ENCODE measurements at regions not wholly inside any gene's neighbourhood (a gene's known extent, or its start where the extent isn't known, plus 50 kb on each side); places are given as distances from the start of the nearest gene placed in this dataset.

DNA sequence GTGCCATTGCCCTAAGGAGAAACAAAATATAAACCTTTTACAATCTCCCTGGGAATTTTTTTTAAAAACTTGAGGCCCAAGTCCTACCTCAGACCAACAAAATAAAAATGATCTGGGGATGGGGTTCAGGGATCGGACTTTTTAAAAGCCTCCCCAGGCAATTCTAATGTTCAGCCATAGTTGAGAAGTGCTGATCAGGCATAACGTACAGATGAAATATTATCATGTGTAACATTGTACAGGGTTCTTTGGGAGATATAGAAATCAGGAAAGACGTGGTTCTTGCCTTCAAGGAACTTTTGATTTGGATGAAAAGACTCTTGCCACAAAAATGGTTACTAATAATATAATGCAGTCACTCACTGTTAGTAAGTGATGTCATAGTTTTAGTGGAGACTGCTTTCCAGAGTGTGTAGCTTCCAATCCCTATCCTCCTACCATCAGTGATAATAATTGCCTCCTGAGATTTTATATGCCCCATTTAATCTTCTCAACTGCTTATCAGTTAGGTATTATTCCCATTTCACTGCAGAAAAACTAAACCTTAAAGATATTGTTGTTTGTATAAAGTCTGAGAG is 135.6 kb downstream of the BRMS1L start:
- no peaks in the 10 kb centered on the region for H3K4me1 ChIP-seq (ENCODE audit: control insufficient read depth, insufficient read depth, low read length)
- H3K27ac ChIP-seq (ENCODE audit: low read length), result no peak overlapping the region
- ChIA-PET POLR2A (no interaction called here), CTCF (no interaction called here)
- H3K27me3 ChIP-seq (ENCODE audit: control insufficient read depth, insufficient read depth, low read length), result 0 out of 2 replicates have a peak, but pooled peaks cover 2% of the 10 kb centered on the region
- TF ChIP-seq, protein P1, sequence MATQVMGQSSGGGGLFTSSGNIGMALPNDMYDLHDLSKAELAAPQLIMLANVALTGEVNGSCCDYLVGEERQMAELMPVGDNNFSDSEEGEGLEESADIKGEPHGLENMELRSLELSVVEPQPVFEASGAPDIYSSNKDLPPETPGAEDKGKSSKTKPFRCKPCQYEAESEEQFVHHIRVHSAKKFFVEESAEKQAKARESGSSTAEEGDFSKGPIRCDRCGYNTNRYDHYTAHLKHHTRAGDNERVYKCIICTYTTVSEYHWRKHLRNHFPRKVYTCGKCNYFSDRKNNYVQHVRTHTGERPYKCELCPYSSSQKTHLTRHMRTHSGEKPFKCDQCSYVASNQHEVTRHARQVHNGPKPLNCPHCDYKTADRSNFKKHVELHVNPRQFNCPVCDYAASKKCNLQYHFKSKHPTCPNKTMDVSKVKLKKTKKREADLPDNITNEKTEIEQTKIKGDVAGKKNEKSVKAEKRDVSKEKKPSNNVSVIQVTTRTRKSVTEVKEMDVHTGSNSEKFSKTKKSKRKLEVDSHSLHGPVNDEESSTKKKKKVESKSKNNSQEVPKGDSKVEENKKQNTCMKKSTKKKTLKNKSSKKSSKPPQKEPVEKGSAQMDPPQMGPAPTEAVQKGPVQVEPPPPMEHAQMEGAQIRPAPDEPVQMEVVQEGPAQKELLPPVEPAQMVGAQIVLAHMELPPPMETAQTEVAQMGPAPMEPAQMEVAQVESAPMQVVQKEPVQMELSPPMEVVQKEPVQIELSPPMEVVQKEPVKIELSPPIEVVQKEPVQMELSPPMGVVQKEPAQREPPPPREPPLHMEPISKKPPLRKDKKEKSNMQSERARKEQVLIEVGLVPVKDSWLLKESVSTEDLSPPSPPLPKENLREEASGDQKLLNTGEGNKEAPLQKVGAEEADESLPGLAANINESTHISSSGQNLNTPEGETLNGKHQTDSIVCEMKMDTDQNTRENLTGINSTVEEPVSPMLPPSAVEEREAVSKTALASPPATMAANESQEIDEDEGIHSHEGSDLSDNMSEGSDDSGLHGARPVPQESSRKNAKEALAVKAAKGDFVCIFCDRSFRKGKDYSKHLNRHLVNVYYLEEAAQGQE (IDR thresholded peaks at IDR 0.05; ENCODE audit: insufficient read depth in 1 of 2, low read depth in 2 of 2, low read length in 1 of 2), result no peak
- TF ChIP-seq SIN3A (IDR thresholded peaks at IDR 0.05; ENCODE audit: borderline replicate concordance, insufficient read depth, low read depth, low read length) (no peak), POLR2AphosphoS5 (IDR thresholded peaks at IDR 0.05; ENCODE audit: low read depth, low read length) (no peak), TCF7L2 (IDR thresholded peaks at IDR 0.05; ENCODE audit: low read depth, low read length) (no peak)
- TF ChIP-seq, protein P2, sequence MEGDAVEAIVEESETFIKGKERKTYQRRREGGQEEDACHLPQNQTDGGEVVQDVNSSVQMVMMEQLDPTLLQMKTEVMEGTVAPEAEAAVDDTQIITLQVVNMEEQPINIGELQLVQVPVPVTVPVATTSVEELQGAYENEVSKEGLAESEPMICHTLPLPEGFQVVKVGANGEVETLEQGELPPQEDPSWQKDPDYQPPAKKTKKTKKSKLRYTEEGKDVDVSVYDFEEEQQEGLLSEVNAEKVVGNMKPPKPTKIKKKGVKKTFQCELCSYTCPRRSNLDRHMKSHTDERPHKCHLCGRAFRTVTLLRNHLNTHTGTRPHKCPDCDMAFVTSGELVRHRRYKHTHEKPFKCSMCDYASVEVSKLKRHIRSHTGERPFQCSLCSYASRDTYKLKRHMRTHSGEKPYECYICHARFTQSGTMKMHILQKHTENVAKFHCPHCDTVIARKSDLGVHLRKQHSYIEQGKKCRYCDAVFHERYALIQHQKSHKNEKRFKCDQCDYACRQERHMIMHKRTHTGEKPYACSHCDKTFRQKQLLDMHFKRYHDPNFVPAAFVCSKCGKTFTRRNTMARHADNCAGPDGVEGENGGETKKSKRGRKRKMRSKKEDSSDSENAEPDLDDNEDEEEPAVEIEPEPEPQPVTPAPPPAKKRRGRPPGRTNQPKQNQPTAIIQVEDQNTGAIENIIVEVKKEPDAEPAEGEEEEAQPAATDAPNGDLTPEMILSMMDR (IDR thresholded peaks at IDR 0.05), result no peak
- in situ Hi-C loops (cut with HindIII; ENCODE audit: low pct_unique_long_range_greater_than_20kb, low sequenced_read_pairs) (no loop called here), intact Hi-C loops (cut with micrococcal nuclease; ENCODE audit: unreplicated experiment) (no loop called here)
- H3K36me3 ChIP-seq (ENCODE audit: control insufficient read depth, insufficient read depth, low read length), result no peaks in the 10 kb centered on the region
- no peak for ATAC-seq
- no peaks in the 10 kb centered on the region for H3K9me3 ChIP-seq (ENCODE audit: control insufficient read depth, insufficient read depth, low read depth, low read length)
- DNase-seq (ENCODE audit: low read depth, low spot score), result no peak
- BruUV-seq (replicated peaks), result no TSS peak
- no peak overlapping the region for H3K4me3 ChIP-seq (ENCODE audit: low read depth in 2 of 2, low read length in 2 of 2)

DNA sequence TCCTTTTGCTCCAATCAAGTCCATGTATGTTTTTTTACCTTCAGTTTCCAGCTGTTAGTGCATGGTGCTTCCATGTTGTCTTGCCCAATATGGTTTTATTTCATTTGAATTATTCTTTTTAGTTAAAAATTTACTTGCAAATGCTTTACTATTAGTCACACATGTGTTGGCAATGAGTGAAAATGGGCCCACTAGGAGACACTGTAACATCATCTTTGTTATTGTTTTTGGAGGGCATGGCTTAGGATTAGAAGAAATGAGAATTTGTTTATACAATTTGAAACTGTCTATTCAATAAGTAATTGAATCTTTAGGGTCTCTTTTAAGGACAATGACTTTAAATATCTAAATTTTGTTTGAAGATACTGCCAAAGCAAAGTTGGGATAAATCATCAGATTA is 133.7 kb downstream of the BRMS1L start:
- no TSS peak for BruUV-seq (replicated peaks)
- Histone ChIP-seq H3K27me3 (ENCODE audit: control insufficient read depth, insufficient read depth, low read length) (0 out of 2 replicates have a peak, but pooled peaks cover 2% of the 10 kb centered on the region), H3K27ac (ENCODE audit: low read length) (no peak overlapping the region), H3K36me3 (ENCODE audit: control insufficient read depth, insufficient read depth, low read length) (no peaks in the 10 kb centered on the region), H3K9me3 (ENCODE audit: control insufficient read depth, insufficient read depth, low read depth, low read length) (no peaks in the 10 kb centered on the region), H3K4me1 (ENCODE audit: control insufficient read depth, insufficient read depth, low read length) (no peaks in the 10 kb centered on the region), H3K4me3 (ENCODE audit: low read depth in 2 of 2, low read length in 2 of 2) (no peak overlapping the region)
- ATAC-seq (no peak), DNase-seq (ENCODE audit: low read depth, low spot score) (no peak)
- POLR2A ChIA-PET, result no interaction called here
- TF ChIP-seq, protein P1 (IDR thresholded peaks at IDR 0.05; ENCODE audit: insufficient read depth in 1 of 2, low read depth in 2 of 2, low read length in 1 of 2), result no peak
- TF ChIP-seq, protein P2 (IDR thresholded peaks at IDR 0.05), result no peak
- TF ChIP-seq TCF7L2 (IDR thresholded peaks at IDR 0.05; ENCODE audit: low read depth, low read length), result no peak
- no peak for TF ChIP-seq POLR2AphosphoS5 (IDR thresholded peaks at IDR 0.05; ENCODE audit: low read depth, low read length)
- TF ChIP-seq SIN3A (IDR thresholded peaks at IDR 0.05; ENCODE audit: borderline replicate concordance, insufficient read depth, low read depth, low read length), result no peak
- CTCF ChIA-PET, result no interaction called here
- in situ Hi-C loops (cut with HindIII; ENCODE audit: low pct_unique_long_range_greater_than_20kb, low sequenced_read_pairs) (no loop called here), intact Hi-C loops (cut with micrococcal nuclease; ENCODE audit: unreplicated experiment) (no loop called here)

All from Panc1 (cell line).